Small intestine (tissue), 7 donors: ENCODE measurements at regions not wholly inside any gene's neighbourhood (a gene's known extent, or its start where the extent isn't known, plus 50 kb on each side); places are given as distances from the start of the nearest gene placed in this dataset.
"Not testable (repeated sequence)": the region's sequence is repeated elsewhere in the genome, so short reads cannot be mapped to it uniquely, and the experiment has no call there.

Experiments
- DNase-seq, 2 donors: peaks; one replicate each; pipeline versions ENCODE4 v3.0.0 to v3.0.0-alpha.2; 2013
- FAIRE-seq: peaks from 2 replicates; lab custom pipeline; 2012; peaks lifted over from hg19 to GRCh38; lab: Jason Lieb, UNC
- H3K27ac ChIP-seq, 3 donors: one replicate each; pipeline ENCODE4 v1.5.1; 2013; ENCODE audit warnings: low read length in 2 of 3, mild to moderate bottlenecking in 2 of 3, control low read depth in 1 of 3, inconsistent platforms in 1 of 3, low read depth in 1 of 3, moderate library complexity in 1 of 3
- H3K27me3 ChIP-seq, 3 donors: one replicate each; pipeline ENCODE4 v1.6.1; 2013; ENCODE audit warnings: low read length in 3 of 3, inconsistent platforms in 1 of 3; ENCODE audit not compliant: control insufficient read depth in 3 of 3, insufficient read depth in 3 of 3
- H3K36me3 ChIP-seq, 3 donors: one replicate each; pipeline ENCODE4 v1.6.1; 2013; ENCODE audit warnings: low read length in 3 of 3, inconsistent platforms in 1 of 3, low read depth in 1 of 3, mild to moderate bottlenecking in 1 of 3, moderate library complexity in 1 of 3; ENCODE audit not compliant: control insufficient read depth in 3 of 3, insufficient read depth in 2 of 3
- H3K4me1 ChIP-seq, 3 donors: one replicate each; pipeline ENCODE4 v1.6.1; 2013; ENCODE audit warnings: low read length in 2 of 3, inconsistent platforms in 1 of 3, low read depth in 1 of 3, mild to moderate bottlenecking in 1 of 3, moderate library complexity in 1 of 3; ENCODE audit not compliant: control insufficient read depth in 3 of 3, insufficient read depth in 2 of 3
- H3K4me3 ChIP-seq, 3 donors: one replicate each; pipeline ENCODE4 v1.5.1; 2013; ENCODE audit warnings: low read length in 3 of 3, control low read depth in 1 of 3, inconsistent platforms in 1 of 3, low read depth in 1 of 3, mild to moderate bottlenecking in 1 of 3, moderate library complexity in 1 of 3
- H3K9me3 ChIP-seq, 2 donors: one replicate each; pipeline ENCODE4 v1.6.1; 2013; ENCODE audit warnings: low read depth in 1 of 2, low read length in 1 of 2; ENCODE audit not compliant: control insufficient read depth in 2 of 2, insufficient read depth in 1 of 2
- WGBS, 3 donors: extraction: QIAGEN DNeasy Blood & Tissue Kit; methylation state at CpG; one replicate each; pipeline ENCODE4 v1.1.7; 2013; 5-methylcytosine and 5-hydroxymethylcytosine counted together
- donor health status: healthy with polysubstance abuse.
- donor health status: control.
- donor health status: control.
- donor health status: Bipolar disorder and iron deficiency.
- donor health status: healthy.

GRCh38 chr11:44389963-44390605, 80.1 kb upstream of the ALX4 start:
- Histone ChIP-seq H3K27ac (no peak overlapping the region), H3K4me1 (no peaks in the 10 kb centered on the region), H3K36me3 (no peaks in the 10 kb centered on the region), H3K27me3 (peaks cover 0 to 10% (median 0%) of the 10 kb centered on the region in 3 donors), H3K9me3 (peaks cover 0 to 7% of the 10 kb centered on the region in 2 donors), H3K4me3 (no peak overlapping the region)
- DNase-seq: no peak
- no peak for FAIRE-seq
- 86 to 94% (median 94%) methylated on average over 3 of the region's 3 CpGs for WGBS, 3 donors

- not testable (repeated sequence) for H3K4me3 ChIP-seq, H3K27ac ChIP-seq, H3K27me3 ChIP-seq, H3K36me3 ChIP-seq, DNase-seq, H3K9me3 ChIP-seq, H3K4me1 ChIP-seq, FAIRE-seq
- WGBS, 3 donors: 72 to 87% (median 76%) methylated on average over 3 of the region's 3 CpGs
Observed at GRCh38 chr11:44391004-44391403, 81.1 kb upstream of the ALX4 start.

GRCh38 chr11:44396746-44397145, 86.8 kb upstream of the ALX4 start:
- FAIRE-seq, DNase-seq, H3K4me1 ChIP-seq, H3K27me3 ChIP-seq, H3K36me3 ChIP-seq, H3K4me3 ChIP-seq, H3K9me3 ChIP-seq, H3K27ac ChIP-seq: not testable (repeated sequence)
- WGBS, 3 donors: 58 to 64% (median 59%) methylated on average over 10 of the region's 10 CpGs

- H3K4me1 ChIP-seq: no peaks in the 10 kb centered on the region
- peaks cover 0 to 2% (median 0%) of the 10 kb centered on the region in 3 donors for H3K27me3 ChIP-seq
- no peaks in the 10 kb centered on the region for H3K9me3 ChIP-seq
- no peak for FAIRE-seq
- H3K36me3 ChIP-seq: no peaks in the 10 kb centered on the region
- H3K4me3 ChIP-seq: no peak overlapping the region
- WGBS, 3 donors: 79 to 87% (median 80%) methylated on average over 7 of the region's 7 CpGs
- no peak overlapping the region for H3K27ac ChIP-seq
- no peak for DNase-seq
Observed at GRCh38 chr11:44397586-44398178, 87.7 kb upstream of the ALX4 start.

- no peak for FAIRE-seq
- no peaks in the 10 kb centered on the region for H3K36me3 ChIP-seq
- WGBS, 3 donors: 66 to 72% (median 67%) methylated on average over 14 to 15 of the region's 15 CpGs
Observed at GRCh38 chr11:44398266-44399030, 88.5 kb upstream of the ALX4 start.

GRCh38 chr11:44399968-44400367, 90.0 kb upstream of the ALX4 start:
- 7 to 23% (median 16%) methylated on average over 2 of the region's 2 CpGs for whole genome bisulfite sequencing, 3 donors
- Histone ChIP-seq H3K4me1 (no peaks in the 10 kb centered on the region), H3K27me3 (peaks cover 0 to 2% (median 0%) of the 10 kb centered on the region in 3 donors), H3K36me3 (no peaks in the 10 kb centered on the region), H3K4me3 (no peak overlapping the region), H3K9me3 (no peaks in the 10 kb centered on the region), H3K27ac (no peak overlapping the region)
- FAIRE-seq (no peak), DNase-seq (no peak)

More at GRCh38 chr11:44398266-44399030, 88.5 kb upstream of the ALX4 start:
- Histone ChIP-seq H3K4me3 (no peak overlapping the region), H3K27ac (no peak overlapping the region), H3K4me1 (no peaks in the 10 kb centered on the region), H3K9me3 (no peaks in the 10 kb centered on the region), H3K27me3 (peaks cover 0 to 2% (median 0%) of the 10 kb centered on the region in 3 donors)
- DNase-seq: no peak

GRCh38 chr11:44400431-44400830, 90.5 kb upstream of the ALX4 start:
- H3K27ac ChIP-seq: no peak overlapping the region
- no peaks in the 10 kb centered on the region for H3K36me3 ChIP-seq
- DNase-seq: no peak
- no peaks in the 10 kb centered on the region for H3K4me1 ChIP-seq
- H3K4me3 ChIP-seq: no peak overlapping the region
- H3K27me3 ChIP-seq: peaks cover 0 to 2% (median 0%) of the 10 kb centered on the region in 3 donors
- H3K9me3 ChIP-seq: no peaks in the 10 kb centered on the region
- no peak for FAIRE-seq
- WGBS, 3 donors: 76 to 87% (median 86%) methylated on average over 5 of the region's 5 CpGs

- Histone ChIP-seq H3K9me3 (no peaks in the 10 kb centered on the region), H3K4me3 (no peak overlapping the region), H3K36me3 (no peaks in the 10 kb centered on the region), H3K27me3 (peaks cover 0 to 2% (median 0%) of the 10 kb centered on the region in 3 donors), H3K4me1 (no peaks in the 10 kb centered on the region), H3K27ac (no peak overlapping the region)
- FAIRE-seq (no peak), DNase-seq (no peak)
- 74 to 80% (median 77%) methylated on average over 12 of the region's 12 CpGs for WGBS, 3 donors
Observed at GRCh38 chr11:44402466-44403075, 92.6 kb upstream of the ALX4 start.
